NOMO-1 treated with DMSO at 0.1 percent for 48 hours (cell line): ENCODE measurements at regions not wholly inside any gene's neighbourhood (a gene's known extent, or its start where the extent isn't known, plus 50 kb on each side); places are given as distances from the start of the nearest gene placed in this dataset.
"Not testable (repeated sequence)": the region's sequence is repeated elsewhere in the genome, so short reads cannot be mapped to it uniquely, and the experiment has no call there.

ENCODE experiments used
- DNase-seq: peaks from one replicate; lab custom pipeline; 2025; ENCODE audit not compliant: unreplicated experiment; lab: John Stamatoyannopoulos, UW

DNA sequence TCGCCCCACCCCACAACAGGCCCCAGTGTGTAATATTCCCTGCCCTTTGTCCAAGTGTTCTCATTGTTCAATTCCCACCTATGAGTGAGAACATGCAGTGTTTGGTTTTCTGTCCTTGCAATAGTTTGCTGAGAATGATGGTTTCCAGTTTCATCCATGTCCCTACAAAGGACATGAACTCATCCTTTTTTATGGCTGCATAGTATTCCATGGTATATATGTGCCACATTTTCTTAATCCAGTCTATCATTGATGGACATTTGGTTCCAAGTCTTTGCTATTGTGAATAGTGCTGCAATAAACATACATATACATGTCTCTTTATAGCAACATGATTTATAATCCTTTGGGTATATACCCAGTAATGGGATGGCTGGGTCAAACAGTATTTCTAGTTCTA is 132.7 kb downstream of the SNX10 start:
- DNase-seq, result not testable (repeated sequence)

DNA sequence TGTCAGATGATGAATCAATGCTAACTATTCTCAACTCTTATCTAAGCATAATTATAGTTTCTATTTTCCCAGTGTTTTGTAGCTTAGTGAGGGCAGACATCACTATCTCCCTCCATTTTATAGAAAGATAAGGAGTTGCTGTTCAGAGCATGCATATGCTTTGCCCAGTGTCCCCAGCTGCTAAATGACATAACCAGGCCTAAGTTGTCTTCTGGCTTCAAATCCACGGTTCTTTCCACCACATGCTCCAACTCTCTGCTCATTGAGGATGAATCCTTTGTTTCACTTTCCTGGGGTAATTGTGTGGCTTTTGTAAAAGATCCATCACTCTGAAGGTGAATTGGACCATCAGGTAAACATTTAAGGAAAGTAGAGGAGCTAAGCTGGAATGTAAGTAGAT is 134.0 kb downstream of the SNX10 start:
- DNase-seq, result no peak

DNA sequence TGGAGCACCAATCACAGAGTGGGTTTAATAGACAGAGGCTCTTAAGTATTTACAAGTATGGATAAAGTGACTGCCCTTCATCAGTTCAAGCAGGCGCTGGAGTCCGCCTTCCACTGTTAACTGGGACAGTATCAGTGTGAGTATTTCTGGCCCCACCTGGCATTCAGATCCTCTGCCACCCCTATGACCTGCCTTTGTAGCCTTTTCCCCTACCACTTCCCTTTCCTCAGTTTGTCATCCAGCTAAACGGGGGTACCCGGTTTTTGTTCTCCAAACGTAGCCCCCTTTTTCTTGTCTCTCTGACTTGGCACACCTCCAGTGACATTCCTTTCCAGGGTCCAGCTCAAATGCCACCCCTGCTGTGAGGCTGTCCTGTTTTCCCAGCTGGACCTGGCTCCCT is 134.4 kb downstream of the SNX10 start:
- DNase-seq, result no peak

DNA sequence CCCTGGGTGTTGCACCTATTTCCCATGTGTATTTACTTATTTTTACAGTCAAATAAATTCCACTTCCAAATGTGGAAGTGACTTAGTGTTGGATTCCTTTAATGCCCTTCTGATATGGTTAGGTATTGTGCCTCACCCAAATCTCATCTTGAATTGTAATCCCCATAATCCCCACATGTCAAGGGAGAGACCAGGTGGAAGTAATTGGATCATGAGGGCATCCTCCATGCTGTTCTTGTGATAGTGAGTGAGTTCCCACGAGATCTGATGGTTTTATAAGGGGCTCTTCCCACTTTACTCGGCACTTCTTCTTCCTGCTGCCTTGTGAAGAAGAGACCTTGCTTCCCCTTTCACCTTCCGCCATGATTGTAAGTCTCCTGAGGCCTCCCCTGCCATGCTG is 136.9 kb downstream of the SNX10 start:
- no peak for DNase-seq

DNA sequence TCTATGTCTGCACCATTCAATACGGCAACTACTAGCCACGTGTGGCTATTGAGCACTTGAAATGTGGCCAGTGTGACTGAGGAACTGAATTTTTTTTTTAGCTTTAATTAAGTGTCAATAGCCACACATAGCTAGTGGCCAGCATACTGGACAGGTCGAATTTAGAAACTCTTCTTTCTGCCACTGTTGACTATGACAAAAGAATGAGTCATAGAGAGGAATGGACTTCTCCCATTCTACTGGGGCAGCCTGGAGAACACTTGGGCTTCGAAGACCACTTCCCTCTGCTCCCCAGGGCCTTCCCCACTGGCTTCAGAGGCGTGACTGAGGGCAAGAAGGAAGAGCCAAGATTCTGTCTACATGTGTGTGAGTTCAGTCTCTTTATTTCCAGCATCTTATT is 137.5 kb downstream of the SNX10 start:
- DNase-seq, result no peak

DNA sequence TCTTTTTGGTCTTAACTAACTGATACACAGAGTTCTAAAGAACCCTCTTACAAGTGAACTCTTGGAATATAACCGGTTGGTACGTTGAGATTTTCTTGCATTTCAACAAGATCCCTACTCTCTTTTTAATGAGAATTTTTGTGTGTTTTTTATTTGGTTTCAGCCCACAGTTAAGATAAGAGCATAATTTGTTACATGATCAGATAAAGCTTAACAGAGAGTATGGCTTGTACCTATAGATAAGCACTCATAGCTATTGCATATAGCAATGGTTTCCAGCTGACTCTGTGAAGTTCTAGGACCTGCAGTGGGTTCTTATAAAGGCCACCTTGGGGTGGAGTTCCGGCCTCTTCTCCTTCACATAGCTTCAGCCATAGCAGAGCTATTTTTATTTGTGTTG is 143.3 kb downstream of the SNX10 start:
- DNase-seq, result no peak

DNA sequence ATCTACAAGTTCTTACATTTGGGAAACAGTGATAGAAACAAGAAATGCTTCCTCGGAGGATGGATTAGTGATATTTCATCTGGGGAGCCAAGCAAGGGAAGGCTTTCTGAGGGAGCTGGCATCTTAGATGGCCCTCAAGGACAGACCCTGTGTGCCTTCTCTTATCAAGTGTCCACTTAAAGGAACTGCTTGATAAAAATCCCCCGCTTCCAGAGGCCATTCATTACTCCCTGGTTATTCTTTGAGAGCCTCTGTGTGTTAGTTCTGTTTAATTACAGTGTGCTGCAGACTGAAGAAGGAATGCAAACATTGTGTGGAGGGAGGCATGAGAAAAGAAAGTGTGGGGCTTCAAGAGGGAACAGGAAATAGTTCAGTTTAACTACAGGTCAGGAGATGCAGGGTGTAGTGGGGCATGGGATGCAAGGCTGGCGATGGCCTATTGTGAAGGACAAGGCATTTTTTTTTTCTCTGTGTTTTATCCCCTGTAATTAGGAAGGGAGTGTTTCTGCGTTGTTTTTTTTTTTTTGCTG is 145.4 kb downstream of the SNX10 start:
- no peak for DNase-seq

DNA sequence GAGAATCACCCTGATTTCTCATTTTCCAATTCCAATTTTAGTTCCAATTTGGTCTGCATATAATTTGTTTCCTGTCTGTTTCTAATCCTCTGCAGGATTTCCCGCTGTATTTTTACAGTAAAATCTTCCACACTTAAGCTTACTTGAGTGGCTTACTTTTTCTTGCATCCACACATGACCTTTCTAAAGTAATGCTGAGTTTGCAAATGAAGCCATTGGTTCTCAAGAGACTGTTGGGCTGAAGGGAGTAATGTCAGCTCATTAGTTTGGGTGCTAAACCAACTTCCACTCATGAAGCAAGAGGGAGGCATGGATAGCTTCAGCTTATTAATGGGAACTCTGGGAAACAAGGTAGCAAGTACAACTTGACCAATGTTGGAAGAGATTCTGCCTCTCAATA is 146.4 kb downstream of the SNX10 start:
- DNase-seq, result no peak

DNA sequence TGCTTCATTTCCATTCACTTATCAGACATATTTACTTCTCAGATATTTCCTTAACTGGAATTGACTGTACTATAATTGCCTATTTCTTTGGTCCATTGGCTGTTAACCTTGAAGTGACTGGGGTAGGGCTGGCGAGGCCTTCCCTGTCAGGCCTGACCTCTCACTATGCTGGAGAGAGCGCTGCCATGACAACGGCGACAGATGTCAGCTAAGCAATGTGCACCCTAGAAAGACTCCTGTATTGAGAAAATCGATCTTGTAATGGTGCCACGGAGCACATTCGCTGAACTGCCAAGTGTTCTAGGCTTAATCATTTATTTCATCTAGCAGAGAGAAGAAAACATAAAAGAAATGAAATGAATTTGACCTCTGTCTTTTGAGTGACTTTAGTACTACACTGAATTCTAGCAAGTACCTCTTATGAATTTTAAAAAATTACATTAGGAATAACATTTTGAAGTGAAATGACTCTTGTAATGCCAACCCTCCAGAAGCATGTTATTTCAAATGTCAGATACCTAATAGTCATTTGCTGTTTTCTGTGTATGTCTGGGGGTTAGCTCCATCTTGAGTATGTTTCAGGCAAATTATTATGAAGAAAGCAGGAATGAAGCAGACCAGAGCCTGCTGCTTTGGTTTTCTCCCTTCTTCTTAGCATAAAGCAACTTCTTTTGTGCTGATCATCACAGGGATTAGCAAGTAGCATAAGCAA is 148.0 kb downstream of the SNX10 start:
- no peak for DNase-seq

DNA sequence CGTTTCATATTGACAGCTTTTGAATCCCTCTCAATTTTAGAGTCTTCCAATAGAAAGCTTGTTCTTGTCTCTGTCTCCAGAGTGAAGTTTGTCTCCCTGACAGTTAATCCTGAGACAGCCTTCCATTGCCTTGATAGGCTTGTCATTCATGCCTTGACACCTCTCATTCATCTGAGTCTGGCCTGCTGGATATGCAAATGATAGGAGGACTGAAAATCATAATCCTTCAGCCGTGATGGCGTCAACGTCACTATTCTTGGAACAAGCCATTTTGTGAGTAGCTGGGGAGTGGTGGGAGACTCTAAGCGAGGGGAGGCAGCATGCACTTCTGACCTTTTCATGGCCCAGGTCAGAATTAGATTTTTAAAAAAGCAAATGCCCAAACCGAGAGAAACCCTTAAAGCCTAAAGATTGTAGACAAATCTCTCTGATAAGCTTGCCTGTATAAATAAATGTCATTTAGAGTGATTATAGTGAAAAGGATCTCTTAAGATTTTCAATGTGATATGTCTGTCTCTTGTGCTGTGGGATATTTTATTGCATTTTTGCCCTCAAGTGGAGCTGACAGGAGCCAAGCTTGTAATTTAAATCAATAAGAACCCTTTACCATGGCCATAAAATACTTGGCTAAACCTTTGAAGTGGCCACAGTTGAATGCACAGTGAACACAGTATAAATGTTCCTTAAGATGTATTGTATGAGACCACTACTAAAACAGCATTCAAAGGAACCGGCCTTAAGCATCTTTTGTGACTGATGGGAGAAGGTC is 148.8 kb downstream of the SNX10 start:
- DNase-seq, result no peak

DNA sequence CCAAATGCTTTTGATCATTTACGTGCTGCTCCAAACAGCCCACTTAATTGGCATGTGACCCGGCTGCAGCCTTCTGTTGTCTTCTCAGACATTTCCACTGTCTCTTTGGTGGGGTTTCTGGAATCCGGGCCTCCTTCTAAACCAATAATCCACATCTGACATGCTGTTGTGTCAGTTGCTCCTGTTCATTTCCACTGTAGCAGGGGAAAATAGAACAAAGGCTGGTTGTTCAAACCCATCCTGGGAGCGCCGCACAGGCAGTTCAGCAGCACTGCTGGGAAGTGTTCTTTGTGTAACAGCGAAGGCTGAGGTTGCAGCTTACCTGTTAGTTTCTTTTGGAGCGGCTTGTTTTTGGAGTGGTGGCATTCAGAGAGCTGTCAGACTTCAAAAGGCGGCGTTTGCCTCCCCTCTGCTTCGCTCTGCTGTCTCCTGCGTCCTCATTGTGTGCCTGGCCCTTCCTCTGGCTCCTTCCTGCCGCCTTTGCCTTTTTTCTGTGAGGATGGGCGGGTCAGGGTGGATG is 149.4 kb downstream of the SNX10 start:
- DNase-seq, result no peak

DNA sequence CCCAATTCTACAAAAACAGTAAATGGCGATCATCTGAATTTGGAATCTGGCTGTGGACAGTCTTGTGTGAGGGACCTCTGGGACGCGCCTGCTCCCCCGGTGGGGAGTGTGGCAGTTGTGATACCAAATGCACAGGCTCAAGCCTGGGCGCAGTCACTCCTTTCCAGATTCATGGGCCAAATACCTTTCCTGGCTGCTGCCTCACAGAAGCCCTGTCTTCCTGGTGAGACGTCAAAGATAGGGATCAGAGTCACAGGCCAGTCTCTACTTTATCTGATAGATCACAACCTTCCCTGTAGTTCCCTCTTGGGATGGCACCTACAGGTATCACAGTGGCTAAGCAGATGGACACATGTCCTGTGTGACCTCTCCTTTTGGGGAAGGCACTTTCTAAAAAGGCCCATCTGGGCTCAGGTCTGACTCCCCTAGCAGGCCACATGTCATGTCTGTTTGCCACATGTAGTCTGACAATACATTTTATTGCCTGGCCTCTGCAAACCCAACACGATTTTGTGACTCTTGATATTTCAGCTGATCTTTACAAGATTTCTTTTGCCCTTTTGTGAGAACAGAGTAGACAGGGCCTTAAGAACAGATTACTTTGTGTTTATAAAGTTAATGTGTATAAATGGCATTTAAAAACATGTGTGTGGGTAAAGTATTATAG is 150.1 kb downstream of the SNX10 start:
- DNase-seq, result no peak

DNA sequence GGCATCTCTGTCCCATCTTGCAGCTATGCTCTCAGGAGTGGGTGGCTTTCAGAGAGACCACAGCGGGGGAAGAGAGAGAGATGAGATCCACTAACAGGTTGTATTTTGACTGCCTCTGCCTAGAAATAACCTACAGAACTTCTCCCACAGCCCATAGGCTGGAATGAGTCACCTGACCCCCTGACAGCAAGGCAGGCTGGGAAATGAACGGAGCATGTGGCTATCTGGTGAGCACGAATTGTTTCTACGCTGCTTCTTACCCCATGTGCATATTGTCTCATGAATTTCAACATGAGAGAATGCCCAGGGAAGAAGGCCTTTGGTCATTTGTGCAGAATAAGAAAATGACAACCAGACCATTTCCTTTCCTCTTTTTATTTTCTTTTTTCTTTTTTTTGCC is 151.3 kb downstream of the SNX10 start:
- no peak for DNase-seq

DNA sequence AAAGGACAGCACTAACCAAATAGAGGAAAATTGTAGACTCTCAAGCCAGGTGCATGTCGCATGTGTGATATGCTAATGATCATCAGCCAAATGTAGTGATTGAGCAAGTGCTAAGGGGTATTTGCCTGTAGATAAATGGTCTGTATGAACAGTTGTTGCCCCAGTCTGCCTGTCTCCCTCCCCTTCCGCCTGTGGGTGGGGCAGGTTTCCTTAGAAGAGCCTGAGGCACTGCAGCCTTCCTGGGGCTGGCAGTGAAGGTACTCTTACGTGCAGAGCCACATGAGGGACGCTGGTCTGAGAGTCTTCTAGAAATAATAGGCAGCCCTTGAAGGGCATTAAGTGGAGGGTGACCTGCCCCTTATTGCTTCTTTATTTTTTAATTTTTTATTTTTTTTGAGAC is 152.1 kb downstream of the SNX10 start:
- DNase-seq, result no peak

DNA sequence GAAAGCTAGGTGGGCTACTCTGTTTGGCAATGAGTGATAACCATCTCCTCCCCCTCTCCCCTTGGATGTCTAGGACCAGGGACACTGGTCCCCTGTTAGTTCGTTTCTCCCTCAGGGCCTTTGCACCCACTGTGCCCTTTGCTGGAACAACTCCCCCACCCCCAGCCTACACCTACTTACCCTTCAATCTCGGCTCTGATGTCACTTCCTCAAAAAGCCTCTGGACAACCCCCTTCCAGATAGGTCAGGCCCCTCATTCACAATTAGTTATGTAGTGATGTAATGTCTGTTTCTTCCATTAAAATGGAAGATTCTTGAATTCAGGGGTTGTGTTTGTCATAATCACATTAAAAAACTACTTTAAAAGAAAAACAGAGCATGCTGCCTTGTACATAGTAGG is 152.9 kb downstream of the SNX10 start:
- no peak for DNase-seq

DNA sequence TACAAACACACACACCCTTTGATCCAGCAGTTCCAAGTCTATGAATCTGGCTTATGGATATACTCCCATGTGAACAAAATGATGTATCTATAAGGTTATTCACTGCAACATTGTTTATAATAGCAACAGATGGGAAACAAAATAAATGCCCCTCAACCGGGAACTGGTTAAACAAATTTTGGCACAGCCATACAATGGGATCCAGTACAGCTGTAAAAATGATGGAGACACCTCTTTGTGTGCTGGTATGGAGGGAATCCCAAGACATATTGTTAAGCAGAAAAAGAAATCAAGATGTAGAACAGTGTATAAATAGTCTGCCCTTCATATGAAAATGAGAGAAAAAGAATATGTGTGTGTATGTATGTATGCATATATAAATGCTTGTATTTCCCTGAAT is 155.5 kb downstream of the SNX10 start:
- DNase-seq, result no peak

DNA sequence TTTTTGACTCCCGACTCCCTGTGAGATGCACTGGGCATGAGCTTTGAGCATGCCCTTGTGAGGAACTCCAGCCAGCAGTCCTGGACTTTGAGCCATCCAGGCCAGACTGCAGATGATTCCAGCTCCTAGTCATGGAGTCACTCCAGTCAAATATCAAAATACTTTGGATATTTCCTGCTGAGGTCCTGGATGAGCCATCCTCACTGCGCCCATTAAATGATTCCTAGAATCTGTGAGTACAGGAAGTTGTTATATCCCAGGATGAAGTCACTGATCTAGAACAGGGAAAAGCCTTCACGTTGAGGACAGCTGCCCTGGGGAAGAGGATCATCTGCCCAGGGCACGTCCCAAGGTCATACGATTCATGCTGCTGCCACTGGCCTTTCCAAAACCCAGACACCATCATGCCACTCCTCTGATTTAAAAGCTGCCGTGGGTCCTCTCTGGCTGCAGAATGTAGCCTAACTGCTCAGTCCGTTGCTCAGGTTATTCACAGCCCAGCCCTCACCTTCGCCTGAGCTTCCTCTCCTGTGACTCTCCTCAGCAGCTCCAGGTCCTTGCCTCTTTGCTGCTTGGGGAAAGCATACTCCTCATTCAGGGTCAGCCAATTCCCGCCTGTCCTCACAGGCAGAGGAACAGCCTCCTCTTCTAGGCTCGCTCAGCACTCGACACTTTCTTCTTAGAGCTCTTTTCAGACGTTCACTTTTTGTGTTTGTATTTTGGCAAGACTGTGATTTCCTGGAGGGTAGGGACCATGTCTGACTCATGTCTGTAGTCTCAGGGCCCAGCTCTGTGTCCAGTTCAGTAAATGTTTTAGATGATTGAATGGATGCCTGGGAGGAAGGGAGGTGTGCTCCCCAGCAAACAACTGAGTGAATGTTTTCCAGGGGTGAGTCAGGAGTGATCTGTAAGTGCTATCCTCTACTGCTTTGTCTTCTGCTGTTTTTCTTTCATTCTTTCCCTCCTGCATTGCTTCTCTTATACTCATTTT is 157.8 kb downstream of the SNX10 start:
- no peak for DNase-seq

DNA sequence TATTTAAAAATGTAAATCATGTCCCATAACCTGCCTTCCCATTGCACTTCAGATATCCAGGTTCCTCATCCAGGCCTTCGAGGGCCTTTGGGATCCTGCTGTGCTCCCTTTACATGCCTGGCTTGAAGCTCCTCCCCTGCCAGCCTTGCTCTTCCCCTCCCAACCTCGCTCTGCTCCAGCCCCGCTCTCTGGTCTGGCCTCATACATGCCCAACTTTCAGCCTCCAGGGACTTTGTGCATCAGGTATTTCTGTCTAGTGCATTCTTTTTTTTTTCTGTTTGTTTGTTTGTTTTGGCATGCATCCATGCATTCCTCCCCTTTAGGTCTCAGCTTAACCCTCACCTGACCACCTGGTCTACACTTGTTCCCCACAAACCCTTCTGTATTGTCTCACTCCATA is 160.3 kb downstream of the SNX10 start:
- no peak for DNase-seq

DNA sequence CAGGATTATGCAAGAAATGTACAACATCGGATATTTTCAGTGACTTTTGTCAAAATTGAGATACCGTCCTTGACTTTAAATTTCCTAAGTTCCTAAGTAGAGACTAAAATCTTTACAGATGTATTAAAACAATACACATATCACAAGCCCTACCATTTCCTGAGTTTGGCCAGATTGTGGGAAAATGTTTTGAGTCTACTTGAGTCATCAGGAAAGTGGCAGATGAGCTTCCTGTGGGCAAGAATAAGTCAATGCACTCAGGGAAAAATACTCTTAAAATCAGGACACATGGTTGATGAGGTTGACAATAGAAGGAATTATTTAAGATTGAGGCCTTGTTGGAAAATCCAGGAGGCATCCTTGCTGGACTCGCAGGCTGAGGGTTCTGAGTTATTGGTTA is 162.5 kb downstream of the SNX10 start:
- DNase-seq, result no peak

DNA sequence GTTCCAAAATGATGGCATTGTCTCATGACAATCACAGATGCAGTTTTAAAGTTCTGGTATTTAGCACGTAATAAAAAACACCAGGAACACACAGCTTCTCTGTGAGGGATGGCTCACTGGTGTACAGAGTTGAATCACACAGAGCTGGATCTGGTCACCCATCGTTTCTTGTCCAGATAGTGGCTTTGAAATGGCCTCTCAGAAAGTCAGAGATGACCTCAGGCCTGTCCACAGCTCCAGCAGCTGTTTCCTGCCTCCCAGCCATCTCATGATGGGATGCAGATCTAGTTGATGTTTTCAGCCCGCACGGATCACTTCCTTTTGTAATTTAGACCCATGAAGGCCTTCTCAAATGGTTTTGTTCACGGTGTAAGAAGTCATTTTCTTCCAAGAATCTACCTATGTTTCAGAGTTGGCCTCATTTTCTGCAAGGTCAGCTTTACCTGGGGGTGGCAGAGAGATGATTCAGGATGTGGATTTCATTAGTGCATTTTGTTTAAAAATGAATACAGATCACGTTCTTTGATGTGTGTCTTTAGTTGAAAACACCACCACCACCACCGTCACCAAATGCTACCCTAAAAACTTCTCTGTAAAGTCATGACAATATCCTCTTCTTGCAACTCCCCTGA is 166.2 kb downstream of the SNX10 start:
- no peak for DNase-seq
